Tibial artery (tissue), 4 donors: ENCODE measurements at regions not wholly inside any gene's neighbourhood (a gene's known extent, or its start where the extent isn't known, plus 50 kb on each side); places are given as distances from the start of the nearest gene placed in this dataset.

Experiments used
- DNase-seq, 2 donors: peaks; one replicate each; pipeline ENCODE4 v3.0.0-alpha.2; 2019
- H3K27ac ChIP-seq, 2 donors: fragments of 200-600 bp; sonication (generic) in 1 of 2; 1 replicate in 1 of 2; 2 replicates in 1 of 2; pipeline ENCODE4 v1.5.1; 2018 to 2019; ENCODE audit warnings: mild to moderate bottlenecking in 1 of 2
- H3K27me3 ChIP-seq, 2 donors: fragments of 200-600 bp; sonication (generic) in 1 of 2; one replicate each; pipeline versions ENCODE4 v1.5.1 to v1.6.0; 2016 to 2019
- H3K36me3 ChIP-seq, 3 donors: fragments of 200-600 bp; sonication (generic) in 2 of 3; one replicate each; pipeline ENCODE4 v1.5.1; 2016 to 2019; ENCODE audit warnings: mild to moderate bottlenecking in 2 of 3
- H3K4me1 ChIP-seq, 4 donors: fragments of 200-600 bp; sonication (generic) in 2 of 4; 1 replicate in 3 of 4; 2 replicates in 1 of 4; pipeline ENCODE4 v1.5.1; 2016 to 2019
- H3K4me3 ChIP-seq, 2 donors: fragments of 200-600 bp; sonication (generic) in 1 of 2; 1 replicate in 1 of 2; 2 replicates in 1 of 2; pipeline ENCODE4 v1.5.1; 2018 to 2019; ENCODE audit warnings: mild to moderate bottlenecking in 2 of 2
- H3K9me3 ChIP-seq, 3 donors: fragments of 200-600 bp; sonication (generic) in 1 of 3; one replicate each; pipeline ENCODE4 v1.5.1; 2016 to 2019
- intact Hi-C: fragments of 100-400 bp; cut with DNase I; formaldehyde crosslinking; loops from one replicate; pipeline ENCODE4 v1.15.0; 2023; ENCODE audit warnings: low total_unique reads
- TF ChIP-seq, protein P1 (sequence below), 2 experiments: fragments of 200-600 bp in 1 of 2; fragments of 450-650 bp in 1 of 2; IDR thresholded peaks; one replicate each; pipeline ENCODE4 v1.5.1; 2017 to 2019; ENCODE audit warnings: antibody characterized with exemption in 2 of 2, mild to moderate bottlenecking in 1 of 2, moderate library complexity in 1 of 2

DNA sequence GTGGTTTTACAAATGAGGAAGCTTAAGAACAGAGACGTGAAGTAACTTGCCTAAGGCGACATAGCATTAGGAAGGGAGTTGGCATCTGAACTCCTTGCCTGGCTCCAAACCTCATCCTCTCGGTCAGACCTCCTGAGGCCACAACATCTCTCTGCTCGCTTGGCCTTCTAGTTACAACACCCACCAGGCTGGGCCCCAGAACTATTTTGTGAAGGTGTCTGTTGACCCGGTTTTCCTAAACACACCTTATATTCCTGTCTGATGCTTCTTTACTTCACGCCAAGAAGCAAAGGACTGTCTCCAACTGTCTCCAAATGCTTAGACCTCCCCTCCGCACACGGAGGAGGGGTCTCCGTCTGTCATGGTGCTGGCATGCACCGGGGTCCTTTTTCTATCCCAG, 326.6 kb downstream of the THBS2 start:
- DNase-seq = no peak
- intact Hi-C loops = no loop called here
- H3K27ac ChIP-seq = no peak overlapping the region

DNA sequence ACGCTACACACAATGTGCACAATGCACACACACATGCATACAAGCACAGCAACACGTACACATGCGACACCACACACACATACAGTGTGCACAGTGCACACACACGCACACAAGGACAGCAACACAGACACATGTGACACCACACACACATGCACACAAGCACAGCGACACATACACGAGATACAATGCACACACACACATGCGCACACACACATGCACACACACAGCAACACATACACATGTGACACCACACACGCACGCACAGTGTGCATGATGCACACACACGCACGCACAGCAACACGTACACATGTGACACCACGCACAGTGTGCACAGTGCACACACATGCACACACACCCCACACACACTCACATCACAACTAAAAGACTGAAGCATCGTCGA, 327.3 kb downstream of the THBS2 start:
- H3K27me3 ChIP-seq = no peaks in the 10 kb centered on the region
- H3K36me3 ChIP-seq = no peaks in the 10 kb centered on the region
- no peak for DNase-seq
- H3K4me3 ChIP-seq = no peak overlapping the region
- H3K9me3 ChIP-seq = no peaks in the 10 kb centered on the region
- no peaks in the 10 kb centered on the region for H3K4me1 ChIP-seq
- intact Hi-C loops = no loop called here
- TF ChIP-seq, protein P1, sequence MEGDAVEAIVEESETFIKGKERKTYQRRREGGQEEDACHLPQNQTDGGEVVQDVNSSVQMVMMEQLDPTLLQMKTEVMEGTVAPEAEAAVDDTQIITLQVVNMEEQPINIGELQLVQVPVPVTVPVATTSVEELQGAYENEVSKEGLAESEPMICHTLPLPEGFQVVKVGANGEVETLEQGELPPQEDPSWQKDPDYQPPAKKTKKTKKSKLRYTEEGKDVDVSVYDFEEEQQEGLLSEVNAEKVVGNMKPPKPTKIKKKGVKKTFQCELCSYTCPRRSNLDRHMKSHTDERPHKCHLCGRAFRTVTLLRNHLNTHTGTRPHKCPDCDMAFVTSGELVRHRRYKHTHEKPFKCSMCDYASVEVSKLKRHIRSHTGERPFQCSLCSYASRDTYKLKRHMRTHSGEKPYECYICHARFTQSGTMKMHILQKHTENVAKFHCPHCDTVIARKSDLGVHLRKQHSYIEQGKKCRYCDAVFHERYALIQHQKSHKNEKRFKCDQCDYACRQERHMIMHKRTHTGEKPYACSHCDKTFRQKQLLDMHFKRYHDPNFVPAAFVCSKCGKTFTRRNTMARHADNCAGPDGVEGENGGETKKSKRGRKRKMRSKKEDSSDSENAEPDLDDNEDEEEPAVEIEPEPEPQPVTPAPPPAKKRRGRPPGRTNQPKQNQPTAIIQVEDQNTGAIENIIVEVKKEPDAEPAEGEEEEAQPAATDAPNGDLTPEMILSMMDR (IDR thresholded peaks at IDR 0.05) = no peak
- no peak overlapping the region for H3K27ac ChIP-seq

More for the DNA sequence above, 326.6 kb downstream of the THBS2 start:
- H3K36me3 ChIP-seq = no peaks in the 10 kb centered on the region
- no peaks in the 10 kb centered on the region for H3K27me3 ChIP-seq
- no peaks in the 10 kb centered on the region for H3K4me1 ChIP-seq
- H3K9me3 ChIP-seq = no peaks in the 10 kb centered on the region
- TF ChIP-seq, protein P1 (IDR thresholded peaks at IDR 0.05) = no peak
- H3K4me3 ChIP-seq = no peak overlapping the region

DNA sequence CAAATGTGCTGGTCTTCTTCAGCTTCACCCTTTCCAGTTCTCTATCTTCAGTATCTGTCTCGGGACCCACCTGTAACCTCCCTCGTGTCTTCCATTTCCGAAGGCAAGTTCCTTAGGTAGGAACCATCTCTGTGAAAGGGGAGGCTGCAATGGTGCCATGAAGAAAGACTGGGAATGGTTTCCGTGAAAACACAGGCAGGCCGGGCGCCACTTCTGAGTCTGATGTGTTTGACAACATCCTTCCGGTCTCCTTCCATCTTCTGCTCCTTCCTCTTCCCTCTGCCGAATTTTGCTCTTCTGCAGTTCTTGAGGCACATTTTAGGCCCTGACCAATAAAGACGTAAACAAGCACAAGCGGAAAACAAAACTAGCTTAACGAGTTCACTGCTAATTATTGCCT, 328.0 kb downstream of the THBS2 start:
- intact Hi-C loops = no loop called here
- no peak overlapping the region for H3K4me3 ChIP-seq
- H3K36me3 ChIP-seq = no peaks in the 10 kb centered on the region
- no peaks in the 10 kb centered on the region for H3K4me1 ChIP-seq
- H3K9me3 ChIP-seq = no peaks in the 10 kb centered on the region
- no peaks in the 10 kb centered on the region for H3K27me3 ChIP-seq
- DNase-seq = no peak
- H3K27ac ChIP-seq = no peak overlapping the region
- TF ChIP-seq, protein P1 (IDR thresholded peaks at IDR 0.05) = no peak

DNA sequence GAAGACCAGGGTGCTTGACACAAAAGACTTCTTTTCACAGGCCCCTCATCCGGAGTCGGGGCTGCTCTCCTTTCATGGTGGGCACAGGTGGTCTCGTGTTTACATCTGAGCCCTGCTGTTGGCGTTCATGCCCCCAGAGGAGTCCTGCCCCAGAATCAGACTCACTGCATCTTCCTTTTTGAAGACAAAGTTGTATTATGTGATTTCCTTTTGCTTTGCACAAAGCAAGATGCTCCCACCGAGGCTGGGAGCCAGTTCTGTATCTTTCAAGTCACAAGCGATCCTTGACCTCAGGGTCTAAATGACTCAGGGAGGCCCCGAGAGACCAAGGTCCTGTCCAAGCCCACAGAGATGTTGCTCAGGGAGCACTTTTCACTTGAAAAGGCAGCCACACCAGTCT, 330.5 kb downstream of the THBS2 start:
- no peaks in the 10 kb centered on the region for H3K4me1 ChIP-seq
- TF ChIP-seq, protein P1 (IDR thresholded peaks at IDR 0.05) = no peak
- H3K4me3 ChIP-seq = no peak overlapping the region
- DNase-seq = no peak
- no peaks in the 10 kb centered on the region for H3K9me3 ChIP-seq
- H3K36me3 ChIP-seq = no peaks in the 10 kb centered on the region
- no peaks in the 10 kb centered on the region for H3K27me3 ChIP-seq
- intact Hi-C loops = no loop called here
- H3K27ac ChIP-seq = no peak overlapping the region

DNA sequence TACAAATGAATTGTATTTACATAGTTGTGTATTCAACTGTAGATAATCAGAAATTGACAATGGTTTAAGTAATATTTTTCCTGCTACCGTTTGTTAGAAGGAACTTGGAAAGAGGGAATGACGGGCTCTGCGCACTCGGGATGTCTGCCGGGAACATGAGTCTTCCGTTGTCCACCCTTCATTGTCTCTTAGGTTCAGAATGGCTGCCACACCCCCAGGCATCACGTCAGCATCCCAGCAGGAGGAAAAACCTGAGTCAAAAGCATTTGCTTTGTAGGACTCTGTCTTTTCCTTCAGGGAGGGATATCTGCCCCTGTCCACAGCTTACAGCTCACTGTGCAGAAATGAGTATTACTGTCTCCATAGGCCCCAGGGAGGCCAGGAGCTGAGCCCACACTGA, 331.2 kb downstream of the THBS2 start:
- Histone ChIP-seq H3K4me1 (peaks cover 0 to 1% (median 0%) of the 10 kb centered on the region in 4 donors), H3K4me3 (no peak overlapping the region), H3K9me3 (no peaks in the 10 kb centered on the region), H3K27ac (no peak overlapping the region), H3K27me3 (no peaks in the 10 kb centered on the region), H3K36me3 (no peaks in the 10 kb centered on the region)
- TF ChIP-seq, protein P1 (IDR thresholded peaks at IDR 0.05) = no peak
- DNase-seq = no peak
- intact Hi-C loops = no loop called here

DNA sequence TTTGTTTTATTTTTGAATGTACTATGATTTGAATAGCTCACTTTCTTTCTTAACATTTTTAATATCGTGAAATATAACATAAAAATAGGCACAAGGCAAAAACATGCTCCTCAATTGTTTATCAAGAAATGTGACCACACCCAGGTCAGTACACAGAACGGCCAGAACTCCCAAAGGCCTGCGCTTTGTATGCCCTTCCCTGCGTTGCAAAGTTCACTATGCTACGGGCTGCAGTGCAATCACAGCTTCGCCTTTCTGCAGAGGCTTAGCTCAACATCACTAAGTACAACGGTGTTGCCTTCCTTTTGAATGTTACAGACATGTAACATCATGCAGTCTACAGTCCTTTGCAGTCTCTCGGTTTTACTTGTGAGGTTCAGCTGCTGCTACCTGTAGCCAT, 333.4 kb downstream of the THBS2 start:
- H3K4me1 ChIP-seq = peaks cover 0 to 13% (median 8%) of the 10 kb centered on the region in 4 donors
- DNase-seq = no peak
- no peak overlapping the region for H3K27ac ChIP-seq
- H3K9me3 ChIP-seq = no peaks in the 10 kb centered on the region
- no peaks in the 10 kb centered on the region for H3K36me3 ChIP-seq
- H3K4me3 ChIP-seq = no peak overlapping the region
- TF ChIP-seq, protein P1 (IDR thresholded peaks at IDR 0.05) = no peak
- no peaks in the 10 kb centered on the region for H3K27me3 ChIP-seq
- intact Hi-C loops = no loop called here
